VCaP (cell line): ENCODE measurements at regions not wholly inside any gene's neighbourhood (a gene's known extent, or its start where the extent isn't known, plus 50 kb on each side); places are given as distances from the start of the nearest gene placed in this dataset.

ENCODE experiments used
- H3K27ac ChIP-seq: fragments of 450-650 bp; 2 replicates; pipeline ENCODE4 v1.5.1; 2017
- CTCF ChIP-seq: fragments of 450-650 bp; conservative IDR thresholded peaks from 2 replicates; pipeline ENCODE4 v1.5.1; 2017; ENCODE audit warnings: mild to moderate bottlenecking, moderate library complexity

DNA sequence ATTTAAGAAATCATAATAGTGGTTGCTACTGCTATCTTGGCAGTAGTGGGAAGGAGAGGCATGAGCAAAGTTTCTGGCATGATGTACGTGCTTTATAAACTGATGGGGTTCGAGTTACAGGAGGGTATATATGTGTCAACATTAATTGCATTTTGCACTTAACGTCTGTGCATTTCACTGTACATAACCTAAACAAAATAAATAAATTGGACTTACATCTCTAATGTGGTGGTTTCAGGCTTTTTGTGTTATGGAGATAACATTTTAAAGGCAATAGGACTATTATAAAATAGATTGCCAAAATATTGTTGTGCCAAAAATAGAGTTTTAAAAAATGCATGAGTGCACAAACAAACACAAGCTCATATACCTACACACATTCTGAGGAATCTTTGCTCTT, 1001.1 kb upstream of the GJE1 start:
- H3K27ac ChIP-seq = no peak overlapping the region
- no peak for TF ChIP-seq CTCF

DNA sequence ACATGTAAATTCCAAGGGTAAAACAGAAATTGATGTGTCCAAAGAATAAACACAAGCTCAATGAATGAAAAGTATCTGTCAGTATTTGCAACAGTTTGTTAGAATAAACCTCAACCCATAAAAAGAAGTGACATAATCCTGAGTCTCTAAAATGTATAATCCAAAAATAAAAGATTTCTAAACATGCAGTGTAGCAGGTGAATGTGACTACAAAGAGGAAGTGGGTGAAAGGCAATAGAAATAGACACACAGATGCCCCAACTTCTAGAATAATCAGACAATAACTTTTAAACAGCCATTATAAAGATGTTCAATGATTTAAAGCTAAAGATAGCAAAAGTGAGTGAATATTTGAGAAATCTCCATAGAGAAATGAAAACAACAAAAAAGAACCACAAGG, 1009.2 kb upstream of the GJE1 start:
- no peak for TF ChIP-seq CTCF
- no peak overlapping the region for H3K27ac ChIP-seq

DNA sequence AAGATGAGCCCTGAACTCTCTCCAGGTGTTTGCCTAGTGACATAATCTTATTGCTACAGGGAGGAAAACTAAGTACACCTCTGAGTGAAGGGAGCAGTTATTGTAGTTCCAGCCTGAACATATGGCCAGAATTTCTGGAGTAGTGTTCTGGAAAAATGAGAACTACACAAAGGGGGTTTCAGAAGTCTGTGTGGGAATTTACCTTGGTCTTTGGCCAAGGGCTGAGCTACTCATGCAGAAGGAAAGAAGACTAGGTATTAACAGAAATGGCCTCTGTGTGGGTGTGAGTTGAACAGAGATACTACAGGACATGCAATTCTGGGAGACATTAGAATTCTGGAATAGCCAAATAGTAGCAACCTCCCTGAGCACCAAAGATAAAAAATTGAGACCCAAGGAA, 1009.7 kb upstream of the GJE1 start:
- no peak for TF ChIP-seq CTCF
- H3K27ac ChIP-seq = no peak overlapping the region

DNA sequence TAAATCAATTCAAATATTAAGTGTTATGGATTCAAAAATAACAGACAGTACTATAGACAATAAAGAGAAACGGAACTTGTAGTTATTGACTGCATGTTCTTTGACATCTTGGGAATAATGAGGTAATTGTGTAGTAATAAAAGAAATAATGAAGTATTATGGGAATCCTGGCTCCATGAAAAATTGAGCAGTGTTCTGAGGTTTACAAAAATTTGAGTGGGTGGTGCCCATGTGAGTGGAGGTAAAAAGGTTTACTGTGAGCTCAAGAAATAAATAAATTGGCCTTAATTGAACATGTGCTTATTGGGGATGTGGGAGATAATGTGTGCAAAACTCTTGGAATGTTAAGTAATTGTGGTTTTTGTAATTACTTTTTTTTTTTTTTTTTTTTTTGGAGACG, 1013.7 kb upstream of the GJE1 start:
- no peak for TF ChIP-seq CTCF

DNA sequence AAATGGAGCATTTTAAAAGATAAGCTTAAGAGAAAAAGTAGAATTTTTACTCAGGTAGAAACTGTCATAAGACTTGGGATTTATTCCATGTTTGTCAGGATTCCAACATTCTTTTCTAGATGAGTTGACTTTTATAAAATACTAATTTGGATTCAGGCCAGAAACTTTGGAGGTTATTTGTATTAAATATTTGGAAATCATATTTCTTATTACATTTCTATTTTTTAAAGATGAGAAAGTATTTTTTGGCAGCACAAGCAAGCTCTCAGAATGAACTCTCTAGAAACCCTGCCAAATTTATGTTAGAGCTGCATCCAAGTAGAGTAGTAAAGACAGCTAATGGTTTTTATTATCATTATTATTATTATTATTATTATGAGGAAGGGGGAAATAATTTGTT, 1014.9 kb upstream of the GJE1 start:
- no peak for TF ChIP-seq CTCF
- H3K27ac ChIP-seq = no peak overlapping the region

More for the DNA sequence above, 1013.7 kb upstream of the GJE1 start:
- no peak overlapping the region for H3K27ac ChIP-seq

DNA sequence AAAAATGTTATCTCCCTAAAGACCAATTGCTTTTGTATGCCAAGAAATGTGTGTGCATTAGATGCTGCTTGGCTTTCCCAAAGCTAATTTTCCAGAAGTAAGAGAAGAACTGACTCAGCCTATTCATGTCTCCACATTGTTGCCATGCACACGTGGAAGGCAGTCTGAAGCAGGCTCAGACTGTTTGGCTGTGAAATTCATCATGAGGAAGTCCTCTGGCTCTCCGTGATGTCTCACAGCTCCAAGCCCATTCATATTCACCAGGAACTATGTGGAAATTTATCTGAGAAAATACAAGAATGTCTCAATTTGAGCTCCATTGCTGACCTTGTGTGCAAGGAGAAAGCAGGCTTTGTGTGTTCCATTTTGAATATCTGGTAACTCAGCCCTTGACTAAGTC, 1022.2 kb upstream of the GJE1 start:
- H3K27ac ChIP-seq = no peak overlapping the region
- no peak for TF ChIP-seq CTCF

DNA sequence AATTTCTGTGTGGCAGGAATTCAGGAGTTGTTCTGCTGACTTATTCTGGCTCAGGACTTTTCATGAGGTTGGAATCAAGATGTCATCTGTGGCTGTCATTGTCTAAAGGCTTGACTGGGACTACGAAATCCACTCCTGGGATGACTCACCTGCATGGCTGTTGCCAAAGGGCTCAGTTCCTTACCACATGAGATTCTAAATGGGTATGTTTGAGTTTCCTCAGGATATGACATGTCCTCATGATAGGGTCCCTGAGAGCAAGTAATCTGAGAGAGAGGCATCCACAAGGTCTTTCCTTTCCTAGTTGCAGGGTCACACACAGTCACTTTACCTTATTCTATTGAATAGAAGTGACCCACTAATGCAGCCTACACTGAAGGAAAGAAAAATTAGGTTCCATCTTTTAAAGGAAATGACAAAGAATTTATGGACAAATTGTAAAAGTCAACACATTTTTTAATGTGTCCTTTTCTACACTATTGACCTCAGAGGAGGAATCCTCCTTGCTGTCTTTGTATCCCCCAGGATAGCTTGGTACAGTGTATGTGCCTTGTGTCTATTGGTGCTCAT, 1025.0 kb upstream of the GJE1 start:
- H3K27ac ChIP-seq = no peak overlapping the region
- no peak for TF ChIP-seq CTCF
